ENCODE measurements at regions not wholly inside any gene's neighbourhood (a gene's known extent, or its start where the extent isn't known, plus 50 kb on each side); places are given as distances from the start of the nearest gene placed in this dataset.

GRCh38 chr1:5297886-5298239 lies 643.5 kb downstream of the AJAP1 start:
- H3K36me3 ChIP-seq (ENCODE audit: insufficient read depth, low read length) = no peaks in the 10 kb centered on the region
- no peak overlapping the region for H3K27ac ChIP-seq (ENCODE audit: low read length)
- H4K20me1 ChIP-seq (ENCODE audit: insufficient read depth, low read length) = no peaks in the 10 kb centered on the region
- no peaks in the 10 kb centered on the region for H3K27me3 ChIP-seq (ENCODE audit: insufficient read depth, low read length, poor library complexity)
- no peak for ATAC-seq (ENCODE audit: insufficient read depth, low read depth)
- DNase-seq = no peak
- no peaks in the 10 kb centered on the region for H3K79me2 ChIP-seq (ENCODE audit: insufficient read depth, low read length)
- H3K9ac ChIP-seq (ENCODE audit: low read depth, low read length) = no peak overlapping the region
- H3K4me3 ChIP-seq (ENCODE audit: low read depth in 1 of 2, low read length in 2 of 2) = no peak overlapping the region
- TF ChIP-seq CTCF (IDR thresholded peaks at IDR 0.05; ENCODE audit: borderline replicate concordance, extremely low read depth, low read length, poor library complexity, severe bottlenecking) (no peak), EZH2 (IDR thresholded peaks at IDR 0.05; ENCODE audit: borderline replicate concordance, low read depth, low read length, severe bottlenecking) (no peak)
- no peak overlapping the region for H2AFZ ChIP-seq (ENCODE audit: low read depth, low read length)
- no peaks in the 10 kb centered on the region for H3K4me1 ChIP-seq (ENCODE audit: insufficient read depth, low read length)
- H3K4me2 ChIP-seq (ENCODE audit: insufficient read depth, low read length) = no peak overlapping the region
- H3K9me3 ChIP-seq (ENCODE audit: insufficient read depth, low read length, severe bottlenecking) = no peaks in the 10 kb centered on the region

GRCh38 chr1:5297180-5297885 lies 642.9 kb downstream of the AJAP1 start:
- Histone ChIP-seq H3K36me3 (ENCODE audit: insufficient read depth, low read length) (no peaks in the 10 kb centered on the region), H3K27me3 (ENCODE audit: insufficient read depth, low read length, poor library complexity) (no peaks in the 10 kb centered on the region), H3K4me1 (ENCODE audit: insufficient read depth, low read length) (no peaks in the 10 kb centered on the region), H3K9ac (ENCODE audit: low read depth, low read length) (no peak overlapping the region), H2AFZ (ENCODE audit: low read depth, low read length) (no peak overlapping the region), H3K79me2 (ENCODE audit: insufficient read depth, low read length) (no peaks in the 10 kb centered on the region), H3K4me2 (ENCODE audit: insufficient read depth, low read length) (no peak overlapping the region), H3K4me3 (ENCODE audit: low read depth in 1 of 2, low read length in 2 of 2) (no peak overlapping the region), H3K27ac (ENCODE audit: low read length) (no peak overlapping the region), H4K20me1 (ENCODE audit: insufficient read depth, low read length) (no peaks in the 10 kb centered on the region), H3K9me3 (ENCODE audit: insufficient read depth, low read length, severe bottlenecking) (no peaks in the 10 kb centered on the region)
- no peak for DNase-seq
- no peak for ATAC-seq (ENCODE audit: insufficient read depth, low read depth)
- TF ChIP-seq CTCF (IDR thresholded peaks at IDR 0.05; ENCODE audit: borderline replicate concordance, extremely low read depth, low read length, poor library complexity, severe bottlenecking) (no peak), EZH2 (IDR thresholded peaks at IDR 0.05; ENCODE audit: borderline replicate concordance, low read depth, low read length, severe bottlenecking) (no peak)

- Histone ChIP-seq H3K27ac (ENCODE audit: low read length) (no peak overlapping the region), H3K4me3 (ENCODE audit: low read depth in 1 of 2, low read length in 2 of 2) (no peak overlapping the region), H3K79me2 (ENCODE audit: insufficient read depth, low read length) (no peaks in the 10 kb centered on the region), H3K36me3 (ENCODE audit: insufficient read depth, low read length) (no peaks in the 10 kb centered on the region), H3K4me1 (ENCODE audit: insufficient read depth, low read length) (no peaks in the 10 kb centered on the region), H4K20me1 (ENCODE audit: insufficient read depth, low read length) (no peaks in the 10 kb centered on the region), H3K27me3 (ENCODE audit: insufficient read depth, low read length, poor library complexity) (no peaks in the 10 kb centered on the region), H2AFZ (ENCODE audit: low read depth, low read length) (no peak overlapping the region), H3K9me3 (ENCODE audit: insufficient read depth, low read length, severe bottlenecking) (no peaks in the 10 kb centered on the region), H3K9ac (ENCODE audit: low read depth, low read length) (no peak overlapping the region), H3K4me2 (ENCODE audit: insufficient read depth, low read length) (no peak overlapping the region)
- no peak for DNase-seq
- ATAC-seq (ENCODE audit: insufficient read depth, low read depth) = no peak
- TF ChIP-seq EZH2 (IDR thresholded peaks at IDR 0.05; ENCODE audit: borderline replicate concordance, low read depth, low read length, severe bottlenecking) (no peak), CTCF (IDR thresholded peaks at IDR 0.05; ENCODE audit: borderline replicate concordance, extremely low read depth, low read length, poor library complexity, severe bottlenecking) (no peak)
Measured at GRCh38 chr1:5296557-5297179, 642.3 kb downstream of the AJAP1 start.
